Astrocyte of the spinal cord (primary cell): ENCODE measurements at regions not wholly inside any gene's neighbourhood (a gene's known extent, or its start where the extent isn't known, plus 50 kb on each side); places are given as distances from the start of the nearest gene placed in this dataset.

Experiments used
- DNase-seq: peaks from one replicate; pipeline ENCODE4 v3.0.0; 2011; ENCODE audit warnings: low read depth, low spot score
- H3K4me3 ChIP-seq: 2 replicates; pipeline ENCODE4 v1.5.1; 2011; ENCODE audit warnings: low read depth, mild to moderate bottlenecking, low read length, moderate library complexity
- CTCF ChIP-seq: IDR thresholded peaks from 2 replicates; pipeline ENCODE4 v1.5.1; 2012; ENCODE audit warnings: low read depth, mild to moderate bottlenecking, low read length, inconsistent platforms
- in situ Hi-C: cut with HindIII; loops from 2 replicates; pipeline ENCODE4 v1.10.0; 2017; ENCODE audit warnings: low sequenced_read_pairs

DNA sequence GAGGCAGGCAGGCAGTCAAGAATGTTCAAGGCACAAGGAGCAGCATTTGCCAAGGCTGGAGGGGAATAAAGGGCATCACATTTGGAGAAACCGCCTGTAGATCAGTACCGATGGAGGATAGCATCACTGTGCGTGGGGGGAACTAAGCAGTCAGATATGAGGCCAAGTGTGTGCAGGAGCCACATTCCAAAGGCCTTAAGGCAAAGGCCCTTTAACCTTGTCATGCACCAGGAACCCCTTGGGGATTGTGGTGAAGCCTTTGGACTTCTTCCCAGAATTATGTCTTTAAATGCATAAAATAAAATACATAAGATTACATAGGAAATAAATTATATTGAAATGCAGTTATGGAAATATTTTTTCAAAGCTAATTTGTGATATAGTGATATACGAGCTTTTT is 532.1 kb downstream of the BUD13 start:
- no peak for TF ChIP-seq CTCF
- in situ Hi-C loops = no loop called here
- DNase-seq = no peak
- no peak overlapping the region for H3K4me3 ChIP-seq

GRCh38 chr11:116239247-116239646 is 533.5 kb downstream of the BUD13 start:
- in situ Hi-C loops = no loop called here
- no peak for DNase-seq
- H3K4me3 ChIP-seq = no peak overlapping the region
- TF ChIP-seq CTCF = no peak

DNA sequence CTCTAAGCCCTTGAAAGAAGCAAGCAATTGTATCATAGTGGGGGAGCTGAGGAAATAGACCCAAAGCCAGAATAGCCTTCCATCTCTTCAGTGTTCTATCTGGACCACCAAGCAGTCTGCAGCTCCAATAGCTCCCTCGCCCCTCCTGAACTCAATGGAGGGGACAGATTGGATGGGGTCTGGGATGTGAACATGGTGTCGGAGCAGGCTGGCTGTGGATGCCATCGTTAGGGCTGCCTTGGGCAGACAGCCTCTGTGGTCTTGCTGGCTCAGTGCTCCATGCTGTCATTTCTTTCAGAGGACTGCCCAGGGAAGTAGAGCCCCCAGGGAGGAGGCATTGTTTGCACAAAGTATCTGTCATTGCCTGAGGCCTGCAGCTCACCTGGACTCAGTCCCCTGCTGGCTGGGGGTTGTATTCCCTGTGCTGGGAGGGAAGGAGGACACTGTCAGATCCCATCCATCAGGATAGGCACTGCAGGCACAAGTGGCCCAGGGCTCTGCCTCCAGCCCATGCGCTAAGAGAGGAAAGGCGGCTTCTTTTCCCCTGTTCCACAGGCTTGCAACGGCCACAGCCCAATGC is 537.7 kb downstream of the BUD13 start:
- no peak overlapping the region for H3K4me3 ChIP-seq
- in situ Hi-C loops = no loop called here
- no peak for TF ChIP-seq CTCF
- DNase-seq = no peak

DNA sequence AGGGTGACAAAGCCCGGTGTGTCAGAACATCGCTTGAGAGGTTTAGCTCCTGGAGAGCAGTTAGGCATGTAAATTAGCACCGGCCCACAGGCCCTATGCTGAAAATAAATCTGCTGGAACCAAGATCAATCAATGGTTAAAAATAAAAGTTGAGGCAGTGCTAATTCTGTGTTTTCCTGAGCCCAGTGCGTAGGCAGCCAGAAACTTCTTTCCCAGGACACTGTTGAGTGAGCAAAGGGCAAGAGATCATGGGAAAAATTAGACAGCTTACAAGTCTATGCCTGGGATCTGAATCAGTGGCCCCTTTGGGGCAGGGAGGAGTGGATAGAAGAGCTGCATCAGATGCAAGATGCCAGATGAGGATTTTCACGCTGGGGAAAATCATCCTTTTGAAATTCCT is 539.2 kb downstream of the BUD13 start:
- TF ChIP-seq CTCF = no peak
- in situ Hi-C loops = no loop called here
- no peak overlapping the region for H3K4me3 ChIP-seq
- DNase-seq = no peak

DNA sequence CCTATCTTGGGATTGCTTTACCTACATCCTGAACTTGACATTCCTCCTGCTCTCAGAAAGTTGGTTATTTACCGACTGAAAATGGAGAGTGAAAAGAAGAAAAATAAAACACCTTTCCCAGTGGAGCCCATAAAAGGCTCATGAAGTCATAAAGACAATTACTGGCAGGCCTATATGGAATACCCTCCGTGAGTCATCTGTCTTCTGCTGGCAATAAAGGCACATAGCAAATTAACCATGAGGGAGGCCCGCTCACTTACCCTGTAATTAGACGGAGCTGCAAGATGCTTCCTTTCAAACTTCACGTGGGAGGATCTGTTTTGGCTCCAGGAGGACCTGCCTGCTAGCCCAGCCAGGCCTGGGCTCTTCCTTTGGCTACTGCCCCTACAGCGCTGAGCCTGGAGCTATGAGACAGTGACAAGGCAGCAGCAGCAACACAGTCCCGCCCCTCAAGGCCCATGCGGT is 540.4 kb downstream of the BUD13 start:
- in situ Hi-C loops = no loop called here
- TF ChIP-seq CTCF = no peak
- DNase-seq = no peak
- no peak overlapping the region for H3K4me3 ChIP-seq

DNA sequence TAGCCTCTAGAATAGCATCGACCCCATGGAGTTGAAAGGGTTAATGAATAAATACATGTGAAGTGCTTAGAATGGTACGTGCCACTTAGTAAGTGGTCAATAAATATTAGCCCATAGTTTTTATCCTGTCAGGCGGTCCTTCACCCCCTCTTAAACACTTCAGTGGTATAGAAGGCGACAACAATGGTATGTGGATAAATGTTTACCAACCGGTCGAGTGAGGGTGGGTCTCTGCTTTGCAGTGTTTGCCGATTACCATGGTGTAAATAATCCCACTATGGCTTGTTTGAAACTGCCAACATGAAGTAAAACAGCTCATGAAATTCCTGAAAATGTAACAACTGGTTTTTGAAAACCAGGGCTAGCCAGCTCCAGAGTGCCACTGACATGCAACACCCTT is 541.2 kb downstream of the BUD13 start:
- H3K4me3 ChIP-seq = no peak overlapping the region
- DNase-seq = no peak
- in situ Hi-C loops = no loop called here
- no peak for TF ChIP-seq CTCF

DNA sequence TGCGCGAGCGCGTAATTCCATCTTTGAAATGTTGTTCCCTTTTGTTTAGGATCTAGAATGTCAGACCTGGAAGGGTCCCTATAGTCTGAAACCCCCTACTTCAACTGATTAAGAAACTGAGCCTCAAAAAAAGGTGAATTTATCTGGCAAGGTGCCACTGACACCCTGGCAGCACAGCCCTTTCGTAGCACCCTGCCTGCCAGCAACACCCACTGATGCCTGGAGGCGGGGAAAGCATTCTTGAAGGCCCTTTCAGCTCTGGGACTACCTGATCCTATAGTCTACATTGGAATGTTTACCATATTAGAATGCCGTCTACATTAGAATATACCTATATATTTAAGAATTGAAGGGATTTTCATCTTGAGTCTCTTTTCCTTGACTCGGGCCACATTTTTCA is 542.3 kb downstream of the BUD13 start:
- DNase-seq = no peak
- in situ Hi-C loops = no loop called here
- no peak overlapping the region for H3K4me3 ChIP-seq
- no peak for TF ChIP-seq CTCF
